PC-3 (cell line): ENCODE measurements at regions not wholly inside any gene's neighbourhood (a gene's known extent, or its start where the extent isn't known, plus 50 kb on each side); places are given as distances from the start of the nearest gene placed in this dataset.

Source experiments
- ATAC-seq: fragments of 200-7000 bp; cut with Tn5 transposase; 2 replicates; pipeline ENCODE4 v1.9.1; 2020; ENCODE audit warnings: mild to moderate bottlenecking, moderate library complexity
- BruUV-seq: library from RNA; stranded (reverse); fragments of 400-500 nt; replicated peaks from 2 replicates; lab custom pipeline; 2021; lab: Mats Ljungman, UMichigan
- CTCF ChIA-PET: fragments of 300-600 bp; sonication (Branson Sonifier 250); formaldehyde crosslinking; loops from one replicate; lab custom pipeline; 2022; ENCODE audit warnings: antibody characterized with exemption; lab: Charles Lee
- POLR2A ChIA-PET: fragments of 300-600 bp; sonication (Branson Sonifier 250); formaldehyde crosslinking; loops from one replicate; lab custom pipeline; 2022; ENCODE audit warnings: antibody characterized with exemption; ENCODE audit not compliant: unreplicated experiment; lab: Charles Lee
- DNase-seq: peaks from one replicate; pipeline ENCODE4 v3.0.0-alpha.2; 2015
- H2AFZ ChIP-seq: fragments of 300-600 bp; sonication (generic); 2 replicates; pipeline ENCODE4 v1.6.0; 2016; ENCODE audit warnings: antibody characterized with exemption, low read length
- H3F3A ChIP-seq: fragments of 300-600 bp; sonication (generic); one replicate; pipeline ENCODE4 v1.6.0; 2017; ENCODE audit warnings: antibody characterized with exemption, low read length, control low read depth, mild to moderate bottlenecking; ENCODE audit not compliant: unreplicated experiment
- H3K27ac ChIP-seq: fragments of 300-600 bp; sonication (generic); 2 replicates; pipeline ENCODE4 v1.5.1; 2016; ENCODE audit warnings: mild to moderate bottlenecking, low read length
- H3K27me3 ChIP-seq: fragments of 300-600 bp; sonication (generic); 2 replicates; pipeline ENCODE4 v1.6.1; 2016; ENCODE audit warnings: low read length, mixed read lengths
- H3K36me3 ChIP-seq: fragments of 300-600 bp; sonication (generic); 2 replicates; pipeline ENCODE4 v1.6.1; 2016; ENCODE audit warnings: low read depth, mixed run types, low read length, mixed read lengths
- H3K4me1 ChIP-seq: fragments of 300-600 bp; sonication (generic); 2 replicates; pipeline ENCODE4 v1.5.1; 2016; ENCODE audit warnings: low read length; ENCODE audit not compliant: insufficient read depth
- H3K4me2 ChIP-seq: fragments of 300-600 bp; sonication (generic); 2 replicates; pipeline ENCODE4 v1.6.0; 2016; ENCODE audit warnings: low read length
- H3K4me3 ChIP-seq: fragments of 300-600 bp; sonication (generic); 2 replicates; pipeline ENCODE4 v1.5.1; 2016; ENCODE audit warnings: mild to moderate bottlenecking, low read length, mixed read lengths
- H3K79me2 ChIP-seq: fragments of 300-600 bp; sonication (generic); 2 replicates; pipeline ENCODE4 v1.6.1; 2017; ENCODE audit warnings: low read length, mixed read lengths
- H3K9ac ChIP-seq: fragments of 300-600 bp; sonication (generic); 2 replicates; pipeline ENCODE4 v1.6.0; 2016; ENCODE audit warnings: mild to moderate bottlenecking, low read length
- H3K9me2 ChIP-seq: fragments of 300-600 bp; sonication (generic); replicated peaks from 2 replicates; pipeline ENCODE4 v1.6.1; 2016; ENCODE audit warnings: mixed run types, low read length, mixed read lengths
- H3K9me3 ChIP-seq: fragments of 300-600 bp; sonication (generic); 2 replicates; pipeline ENCODE4 v1.6.1; 2016; ENCODE audit warnings: low read length, mixed read lengths
- H4K20me1 ChIP-seq: fragments of 300-600 bp; sonication (generic); 2 replicates; pipeline ENCODE4 v1.6.1; 2016; ENCODE audit warnings: low read length, mixed read lengths
- EZH2 ChIP-seq: fragments of 300-600 bp; sonication (generic); IDR thresholded peaks from one replicate; pipeline ENCODE4 v1.6.1; 2017; ENCODE audit warnings: antibody characterized with exemption, mild to moderate bottlenecking, low read length; ENCODE audit not compliant: unreplicated experiment
- EZH2phosphoT487 ChIP-seq: fragments of 300-600 bp; sonication (generic); IDR thresholded peaks from 2 replicates; pipeline ENCODE4 v1.6.1; 2018; ENCODE audit warnings: mild to moderate bottlenecking, antibody characterized with exemption, low read length, borderline replicate concordance
- intact Hi-C: fragments of 100-400 bp; cut with micrococcal nuclease; formaldehyde crosslinking; loops from 2 replicates; pipeline ENCODE4 v1.9.0; 2023
- TF ChIP-seq, protein P1 (sequence below): fragments of 300-600 bp; sonication (generic); conservative IDR thresholded peaks from 2 replicates; pipeline ENCODE4 v1.5.1; 2017; ENCODE audit warnings: antibody characterized with exemption, low read depth, mild to moderate bottlenecking, low read length

DNA sequence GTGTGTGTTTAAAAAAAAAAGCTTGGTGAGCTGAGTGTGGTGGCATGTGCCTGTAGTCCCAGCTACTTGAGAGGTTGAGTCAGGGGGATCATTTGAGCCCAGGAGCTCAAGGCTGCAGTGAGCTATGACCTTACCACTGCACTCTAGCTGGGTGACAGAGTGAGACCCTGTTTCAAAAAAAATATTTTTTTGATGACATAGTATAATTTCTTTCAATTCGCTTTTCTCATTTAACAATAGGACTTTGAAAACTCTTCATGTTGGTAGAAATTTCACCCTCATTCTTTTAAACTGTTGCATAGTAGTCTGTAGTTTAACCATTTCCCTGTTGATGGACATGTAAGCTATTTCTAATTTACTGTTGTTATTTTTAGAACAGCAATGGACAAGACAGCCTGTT is 55.7 kb upstream of the EXOC6 start:
- TF ChIP-seq, protein P1, sequence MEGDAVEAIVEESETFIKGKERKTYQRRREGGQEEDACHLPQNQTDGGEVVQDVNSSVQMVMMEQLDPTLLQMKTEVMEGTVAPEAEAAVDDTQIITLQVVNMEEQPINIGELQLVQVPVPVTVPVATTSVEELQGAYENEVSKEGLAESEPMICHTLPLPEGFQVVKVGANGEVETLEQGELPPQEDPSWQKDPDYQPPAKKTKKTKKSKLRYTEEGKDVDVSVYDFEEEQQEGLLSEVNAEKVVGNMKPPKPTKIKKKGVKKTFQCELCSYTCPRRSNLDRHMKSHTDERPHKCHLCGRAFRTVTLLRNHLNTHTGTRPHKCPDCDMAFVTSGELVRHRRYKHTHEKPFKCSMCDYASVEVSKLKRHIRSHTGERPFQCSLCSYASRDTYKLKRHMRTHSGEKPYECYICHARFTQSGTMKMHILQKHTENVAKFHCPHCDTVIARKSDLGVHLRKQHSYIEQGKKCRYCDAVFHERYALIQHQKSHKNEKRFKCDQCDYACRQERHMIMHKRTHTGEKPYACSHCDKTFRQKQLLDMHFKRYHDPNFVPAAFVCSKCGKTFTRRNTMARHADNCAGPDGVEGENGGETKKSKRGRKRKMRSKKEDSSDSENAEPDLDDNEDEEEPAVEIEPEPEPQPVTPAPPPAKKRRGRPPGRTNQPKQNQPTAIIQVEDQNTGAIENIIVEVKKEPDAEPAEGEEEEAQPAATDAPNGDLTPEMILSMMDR, result no peak
- TF ChIP-seq EZH2phosphoT487 (no peak), EZH2 (no peak)
- no TSS peak for BruUV-seq

More for the DNA sequence above, 55.7 kb upstream of the EXOC6 start:
- no peak overlapping the region for H2AFZ ChIP-seq
- POLR2A ChIA-PET, result no interaction called here
- H3K4me1 ChIP-seq, result no peaks in the 10 kb centered on the region
- H3K9ac ChIP-seq, result no peak overlapping the region
- H3K36me3 ChIP-seq, result no peaks in the 10 kb centered on the region
- no peak overlapping the region for H3K4me3 ChIP-seq
- CTCF ChIA-PET, result no interaction called here
- DNase-seq (no peak), ATAC-seq (no peak)
- no peaks in the 10 kb centered on the region for H3K27me3 ChIP-seq
- H3K79me2 ChIP-seq, result no peaks in the 10 kb centered on the region
- no peaks in the 10 kb centered on the region for H4K20me1 ChIP-seq
- no peaks in the 10 kb centered on the region for H3K9me2 ChIP-seq
- no peaks in the 10 kb centered on the region for H3F3A ChIP-seq
- no peak overlapping the region for H3K27ac ChIP-seq
- H3K9me3 ChIP-seq, result no peaks in the 10 kb centered on the region
- H3K4me2 ChIP-seq, result no peak overlapping the region
- intact Hi-C loops, result no loop called here
